Uterus (tissue), 3 donors: ENCODE measurements at regions not wholly inside any gene's neighbourhood (a gene's known extent, or its start where the extent isn't known, plus 50 kb on each side); places are given as distances from the start of the nearest gene placed in this dataset.

ENCODE experiments used
- DNase-seq, 2 donors: peaks; one replicate each; pipeline ENCODE4 v3.0.0-alpha.2; 2019 to 2020
- H3K27ac ChIP-seq, 2 donors: fragments of 200-600 bp; sonication (generic); 1 replicate in 1 of 2; 2 replicates in 1 of 2; pipeline ENCODE4 v1.5.1; 2016 to 2018
- H3K27me3 ChIP-seq, 2 donors: fragments of 200-600 bp; sonication (generic); one replicate each; pipeline ENCODE4 v1.5.1; 2018 to 2019; ENCODE audit warnings: control low read depth in 1 of 2
- H3K36me3 ChIP-seq, 2 donors: fragments of 200-600 bp; sonication (generic); one replicate each; pipeline ENCODE4 v1.5.1; 2019; ENCODE audit warnings: control low read depth in 1 of 2
- H3K4me1 ChIP-seq, 2 donors: fragments of 200-600 bp; sonication (generic); one replicate each; pipeline ENCODE4 v1.5.1; 2018 to 2019; ENCODE audit warnings: control low read depth in 1 of 2
- H3K4me3 ChIP-seq, 2 donors: fragments of 200-600 bp; sonication (generic); 1 replicate in 1 of 2; 2 replicates in 1 of 2; pipeline ENCODE4 v1.5.1; 2018 to 2019; ENCODE audit warnings: mild to moderate bottlenecking in 1 of 2
- H3K9me3 ChIP-seq, 2 donors: fragments of 200-600 bp; sonication (generic); one replicate each; pipeline ENCODE4 v1.5.1; 2019; ENCODE audit warnings: control low read depth in 1 of 2
- POLR2A ChIP-seq, 2 donors: fragments of 450-650 bp; IDR thresholded peaks; one replicate each; pipeline ENCODE4 v1.6.1; 2016; ENCODE audit warnings: antibody characterized with exemption in 2 of 2, mild to moderate bottlenecking in 1 of 2, moderate library complexity in 1 of 2
- intact Hi-C: fragments of 100-400 bp; cut with DNase I; formaldehyde crosslinking; loops from one replicate; pipeline ENCODE4 v1.15.1; 2023; ENCODE audit warnings: low total_unique reads
- TF ChIP-seq, protein P1 (sequence below), 4 experiments: fragments of 200-600 bp in 2 of 4; fragments of 450-650 bp in 2 of 4; sonication (generic) in 2 of 4; IDR thresholded peaks; one replicate each; pipeline ENCODE4 v1.5.1; 2016 to 2019; ENCODE audit warnings: antibody characterized with exemption in 4 of 4, mild to moderate bottlenecking in 2 of 4, moderate library complexity in 1 of 4
- donor health status: DM: yes; HTN: yes; CAD: no.

DNA sequence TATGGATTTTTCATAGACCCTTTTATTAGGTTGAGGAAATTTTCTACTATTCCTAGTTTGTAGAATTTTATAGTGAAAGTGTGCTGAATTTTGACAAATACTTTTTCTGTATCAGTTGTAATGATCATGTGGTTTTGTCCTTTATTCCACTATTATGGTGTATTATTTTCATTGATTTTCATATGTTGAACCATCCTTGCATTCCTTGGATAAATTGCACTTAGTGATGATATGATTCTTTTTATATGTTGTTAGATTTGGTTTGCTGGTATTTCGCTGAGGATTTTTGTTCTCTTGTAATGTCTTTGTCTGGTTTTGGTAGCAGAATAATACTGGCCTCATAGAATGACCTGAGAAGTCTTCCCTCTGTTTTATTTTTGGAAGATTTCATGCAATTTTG is 140.6 kb upstream of the CDK6 start:
- Histone ChIP-seq H3K9me3 (peaks cover 0 to 7% of the 10 kb centered on the region in 2 donors), H3K4me3 (no peak overlapping the region), H3K27me3 (no peaks in the 10 kb centered on the region), H3K4me1 (no peaks in the 10 kb centered on the region), H3K36me3 (no peaks in the 10 kb centered on the region), H3K27ac (no peak overlapping the region)
- no peak for DNase-seq
- TF ChIP-seq POLR2A (IDR thresholded peaks at IDR 0.05), result no peak
- TF ChIP-seq, protein P1, sequence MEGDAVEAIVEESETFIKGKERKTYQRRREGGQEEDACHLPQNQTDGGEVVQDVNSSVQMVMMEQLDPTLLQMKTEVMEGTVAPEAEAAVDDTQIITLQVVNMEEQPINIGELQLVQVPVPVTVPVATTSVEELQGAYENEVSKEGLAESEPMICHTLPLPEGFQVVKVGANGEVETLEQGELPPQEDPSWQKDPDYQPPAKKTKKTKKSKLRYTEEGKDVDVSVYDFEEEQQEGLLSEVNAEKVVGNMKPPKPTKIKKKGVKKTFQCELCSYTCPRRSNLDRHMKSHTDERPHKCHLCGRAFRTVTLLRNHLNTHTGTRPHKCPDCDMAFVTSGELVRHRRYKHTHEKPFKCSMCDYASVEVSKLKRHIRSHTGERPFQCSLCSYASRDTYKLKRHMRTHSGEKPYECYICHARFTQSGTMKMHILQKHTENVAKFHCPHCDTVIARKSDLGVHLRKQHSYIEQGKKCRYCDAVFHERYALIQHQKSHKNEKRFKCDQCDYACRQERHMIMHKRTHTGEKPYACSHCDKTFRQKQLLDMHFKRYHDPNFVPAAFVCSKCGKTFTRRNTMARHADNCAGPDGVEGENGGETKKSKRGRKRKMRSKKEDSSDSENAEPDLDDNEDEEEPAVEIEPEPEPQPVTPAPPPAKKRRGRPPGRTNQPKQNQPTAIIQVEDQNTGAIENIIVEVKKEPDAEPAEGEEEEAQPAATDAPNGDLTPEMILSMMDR (IDR thresholded peaks at IDR 0.05), result no peak
- intact Hi-C loops, result no loop called here

DNA sequence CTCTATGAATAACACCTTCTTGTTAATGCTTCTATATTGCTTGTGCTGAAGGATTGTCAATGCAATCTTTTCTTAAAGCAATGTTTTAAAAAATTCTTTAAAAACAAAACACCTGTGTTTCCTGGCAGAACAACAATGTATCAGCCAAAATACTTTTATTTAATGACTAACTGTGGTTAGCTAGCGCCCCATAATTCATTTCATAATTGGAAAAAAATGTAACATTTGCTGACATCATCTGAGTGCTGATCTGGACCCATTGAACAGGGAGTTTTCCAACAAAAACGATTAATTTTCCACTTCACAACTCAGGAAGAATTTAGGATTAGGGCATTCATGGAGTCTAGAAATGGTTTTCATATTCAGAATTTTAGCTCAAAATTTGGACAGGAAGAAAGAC is 137.6 kb upstream of the CDK6 start:
- no peak for DNase-seq
- Histone ChIP-seq H3K27me3 (no peaks in the 10 kb centered on the region), H3K4me1 (no peaks in the 10 kb centered on the region), H3K9me3 (peaks cover 0 to 7% of the 10 kb centered on the region in 2 donors), H3K36me3 (no peaks in the 10 kb centered on the region), H3K27ac (no peak overlapping the region), H3K4me3 (no peak overlapping the region)
- TF ChIP-seq, protein P1 (IDR thresholded peaks at IDR 0.05), result no peak
- TF ChIP-seq POLR2A (IDR thresholded peaks at IDR 0.05), result no peak
- intact Hi-C loops, result no loop called here

DNA sequence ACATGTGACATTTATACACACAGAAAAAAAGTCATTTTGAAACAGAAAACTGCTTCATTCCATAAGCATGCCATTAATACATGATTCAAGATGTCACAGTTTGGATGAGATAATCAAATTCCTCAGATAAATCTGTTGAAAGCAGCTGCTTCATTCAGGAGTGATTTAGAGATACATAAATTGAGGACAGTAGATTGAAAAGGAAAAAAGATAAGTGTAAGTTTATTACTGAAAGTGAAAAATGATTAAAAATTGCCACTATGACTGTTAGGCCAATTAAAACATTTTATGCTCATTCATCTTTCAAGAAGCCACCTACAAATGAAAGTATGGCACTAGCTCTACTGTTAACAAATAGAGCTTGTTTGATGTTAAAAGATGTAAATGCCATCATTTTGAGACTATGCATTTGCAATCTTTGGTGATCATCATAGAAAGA is 136.9 kb upstream of the CDK6 start:
- H3K27me3 ChIP-seq, result no peaks in the 10 kb centered on the region
- no peak overlapping the region for H3K27ac ChIP-seq
- TF ChIP-seq POLR2A (IDR thresholded peaks at IDR 0.05), result no peak
- TF ChIP-seq, protein P1 (IDR thresholded peaks at IDR 0.05), result no peak
- intact Hi-C loops, result no loop called here
- DNase-seq, result no peak
- H3K9me3 ChIP-seq, result peaks cover 0 to 7% of the 10 kb centered on the region in 2 donors
- H3K4me3 ChIP-seq, result no peak overlapping the region
- no peaks in the 10 kb centered on the region for H3K36me3 ChIP-seq
- H3K4me1 ChIP-seq, result no peaks in the 10 kb centered on the region

DNA sequence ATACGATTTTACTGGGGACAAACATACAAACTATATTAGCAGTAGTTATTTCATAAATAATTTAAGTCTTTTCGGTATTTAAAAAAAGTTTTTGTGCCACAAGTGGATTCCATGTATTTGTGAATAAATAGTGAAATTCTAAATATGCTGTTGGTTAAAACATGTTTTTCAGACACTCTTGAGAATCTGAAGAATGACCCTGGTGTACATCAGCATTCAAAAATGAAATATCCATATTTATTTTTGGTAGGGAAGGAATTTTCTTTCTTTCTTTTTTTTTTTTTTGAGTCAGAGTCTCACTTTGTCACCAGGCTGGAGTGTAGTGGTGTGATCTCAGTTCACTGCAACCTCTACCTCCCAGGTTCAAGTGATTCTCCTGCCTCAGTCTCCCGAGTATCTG is 136.1 kb upstream of the CDK6 start:
- no peak overlapping the region for H3K27ac ChIP-seq
- intact Hi-C loops, result no loop called here
- no peak for DNase-seq
- H3K36me3 ChIP-seq, result no peaks in the 10 kb centered on the region
- no peaks in the 10 kb centered on the region for H3K4me1 ChIP-seq
- TF ChIP-seq, protein P1 (IDR thresholded peaks at IDR 0.05), result no peak
- no peak for TF ChIP-seq POLR2A (IDR thresholded peaks at IDR 0.05)
- peaks cover 0 to 5% of the 10 kb centered on the region in 2 donors for H3K9me3 ChIP-seq
- no peaks in the 10 kb centered on the region for H3K27me3 ChIP-seq
- no peak overlapping the region for H3K4me3 ChIP-seq

DNA sequence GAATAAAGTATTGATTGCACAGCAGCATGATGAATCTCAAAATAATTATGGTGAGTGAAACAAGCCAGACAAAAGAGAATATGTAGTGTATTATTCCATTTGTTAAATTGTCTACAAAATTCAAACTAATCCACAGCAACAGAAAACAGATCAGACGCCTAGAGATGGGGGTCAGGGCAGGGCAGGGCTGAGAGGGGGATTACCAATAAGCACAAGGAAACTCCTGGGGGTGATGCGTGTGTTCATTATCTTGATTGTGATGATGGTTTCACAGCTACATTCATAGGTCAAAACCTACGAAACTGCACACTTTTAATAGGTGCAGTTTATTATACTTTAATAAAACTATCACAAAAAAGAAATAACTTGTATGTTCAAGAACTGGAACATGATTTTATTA is 132.7 kb upstream of the CDK6 start:
- Histone ChIP-seq H3K4me3 (no peak overlapping the region), H3K4me1 (no peaks in the 10 kb centered on the region), H3K27me3 (no peaks in the 10 kb centered on the region), H3K36me3 (no peaks in the 10 kb centered on the region), H3K27ac (no peak overlapping the region), H3K9me3 (no peaks in the 10 kb centered on the region)
- DNase-seq, result no peak
- intact Hi-C loops, result no loop called here
- TF ChIP-seq, protein P1 (IDR thresholded peaks at IDR 0.05), result no peak
- no peak for TF ChIP-seq POLR2A (IDR thresholded peaks at IDR 0.05)
